Fibroblast of lung (primary cell): ENCODE measurements at regions not wholly inside any gene's neighbourhood (a gene's known extent, or its start where the extent isn't known, plus 50 kb on each side); places are given as distances from the start of the nearest gene placed in this dataset.

ENCODE experiments used
- CTCF ChIP-seq, 2 donors: IDR thresholded peaks in 1 of 2; conservative IDR thresholded peaks in 1 of 2; 1 replicate in 1 of 2; 2 replicates in 1 of 2; pipeline ENCODE4 v1.5.1; 2011 to 2012; ENCODE audit warnings: low read length in 2 of 2, control low read depth in 1 of 2, inconsistent platforms in 1 of 2, low read depth in 1 of 2, mild to moderate bottlenecking in 1 of 2
- EZH2 ChIP-seq: IDR thresholded peaks from 2 replicates; pipeline ENCODE4 v1.5.1; 2012; ENCODE audit warnings: low read length, control low read depth, mild to moderate bottlenecking; ENCODE audit errors: missing control alignments

- TF ChIP-seq CTCF (conservative IDR thresholded peaks at IDR 0.05 in 1 of 2, IDR thresholded peaks at IDR 0.05 in 1 of 2; ENCODE audit: low read depth in 1 of 2, low read length in 2 of 2), result no peak
- TF ChIP-seq EZH2, result no peak
These were observed 1190.6 kb downstream of the SORCS1 start for GRCh38 chr10:105973902-105974301.
